H1 (cell line): ENCODE measurements at regions not wholly inside any gene's neighbourhood (a gene's known extent, or its start where the extent isn't known, plus 50 kb on each side); places are given as distances from the start of the nearest gene placed in this dataset.

Experiments used
- CTCF ChIA-PET: fragments of 300-600 bp; sonication (Branson Sonifier 250); formaldehyde crosslinking; loops from one replicate; lab custom pipeline; 2021; ENCODE audit not compliant: partially characterized antibody; lab: Charles Lee
- POLR2A ChIA-PET: fragments of 300-600 bp; sonication (Branson Sonifier 250); formaldehyde crosslinking; loops from one replicate; lab custom pipeline; 2021; ENCODE audit warnings: inconsistent platforms; ENCODE audit not compliant: partially characterized antibody; lab: Charles Lee
- DNase-seq, 2 experiments: peaks; one replicate each; pipeline versions ENCODE4 v3.0.0 to v3.0.0-alpha.2; 2010 to 2022; ENCODE audit warnings: low spot score in 2 of 2, low read depth in 1 of 2, mixed read lengths in 1 of 2
- FAIRE-seq: peaks from 2 replicates; lab custom pipeline; 2011; peaks lifted over from hg19 to GRCh38; lab: Jason Lieb, UNC
- H2AFZ ChIP-seq: 2 replicates; pipeline ENCODE4 v1.8.1; 2012; ENCODE audit warnings: low read length, inconsistent platforms
- H2AK5ac ChIP-seq: 2 replicates; pipeline ENCODE4 v1.6.1; 2013; ENCODE audit warnings: low read depth, low read length
- H2BK120ac ChIP-seq: replicated peaks from 2 replicates; pipeline ENCODE3; 2013; ENCODE audit warnings: low read depth, low read length, inconsistent platforms
- H2BK12ac ChIP-seq: 2 replicates; pipeline ENCODE4 v1.6.1; 2013; ENCODE audit warnings: low read depth, low read length
- H2BK15ac ChIP-seq: 2 replicates; pipeline ENCODE4 v1.6.1; 2013; ENCODE audit warnings: low read length
- H2BK20ac ChIP-seq: 2 replicates; pipeline ENCODE4 v1.6.1; 2013; ENCODE audit warnings: low read length
- H2BK5ac ChIP-seq: 2 replicates; pipeline ENCODE4 v1.6.1; 2013; ENCODE audit warnings: low read depth, low read length
- H3K14ac ChIP-seq: 2 replicates; pipeline ENCODE4 v1.6.1; 2013; ENCODE audit warnings: inconsistent platforms; ENCODE audit not compliant: insufficient read length
- H3K18ac ChIP-seq: 2 replicates; pipeline ENCODE4 v1.6.1; 2013; ENCODE audit warnings: low read length; ENCODE audit errors: extremely low read depth
- H3K23ac ChIP-seq: 2 replicates; pipeline ENCODE4 v1.6.1; 2013; ENCODE audit warnings: inconsistent platforms; ENCODE audit not compliant: insufficient read length
- H3K23me2 ChIP-seq: 2 replicates; pipeline ENCODE4 v1.6.1; 2013; ENCODE audit warnings: low read depth, low read length
- H3K27ac ChIP-seq: 2 replicates; pipeline ENCODE4 v1.6.1; 2011; ENCODE audit warnings: low read depth, low read length, inconsistent platforms
- H3K27me3 ChIP-seq, 4 experiments: replicated peaks in 1 of 4; 1 replicate in 1 of 4; 2 replicates in 3 of 4; pipeline versions ENCODE4 v1.6.1 to v1.8.1; 2011 to 2013; ENCODE audit warnings: low read length in 3 of 4, mild to moderate bottlenecking in 3 of 4, inconsistent platforms in 2 of 4, mixed read lengths in 2 of 4, moderate library complexity in 1 of 4; ENCODE audit not compliant: control insufficient read depth in 3 of 4, insufficient read depth in 3 of 4; ENCODE audit errors: extremely low read depth in 1 of 4
- H3K36me3 ChIP-seq, 4 experiments: 2 replicates each; pipeline versions ENCODE4 v1.6.1 to v1.8.1; 2011 to 2013; ENCODE audit warnings: mild to moderate bottlenecking in 4 of 4, low read length in 3 of 4, moderate library complexity in 2 of 4, control low read depth in 1 of 4, inconsistent platforms in 1 of 4; ENCODE audit not compliant: insufficient read depth in 4 of 4, control insufficient read depth in 2 of 4
- H3K4ac ChIP-seq: replicated peaks from 2 replicates; pipeline ENCODE3; 2013; ENCODE audit warnings: low read length, low read depth, mixed read lengths, inconsistent platforms; ENCODE audit not compliant: insufficient read length
- H3K4me1 ChIP-seq, 4 experiments: replicated peaks in 1 of 4; 1 replicate in 1 of 4; 2 replicates in 3 of 4; pipeline versions ENCODE4 v1.6.1 to v1.8.1; 2011 to 2013; ENCODE audit warnings: low read length in 3 of 4, inconsistent platforms in 2 of 4, mixed read lengths in 1 of 4; ENCODE audit not compliant: insufficient read depth in 4 of 4, control insufficient read depth in 3 of 4
- H3K4me2 ChIP-seq, 2 experiments: 2 replicates each; pipeline versions ENCODE4 v1.6.1 to v1.8.1; 2011 to 2013; ENCODE audit warnings: low read depth in 2 of 2, low read length in 2 of 2, control low read depth in 1 of 2, inconsistent platforms in 1 of 2, mild to moderate bottlenecking in 1 of 2; ENCODE audit not compliant: insufficient read depth in 1 of 2
- H3K4me3 ChIP-seq, 4 experiments: fragments of 200-600, 300-600 bp in 1 of 4; sonication (generic), shearing (Covaris generic), sonication (Bioruptor Twin) in 1 of 4; 2 replicates each; pipeline versions ENCODE4 v1.5.1 to v1.8.1; 2011 to 2016; ENCODE audit warnings: low read length in 4 of 4, low read depth in 3 of 4, control low read depth in 2 of 4, inconsistent platforms in 2 of 4, mild to moderate bottlenecking in 2 of 4, mixed read lengths in 1 of 4, moderate library complexity in 1 of 4; ENCODE audit not compliant: insufficient read depth in 2 of 4; ENCODE audit errors: extremely low read depth in 1 of 4
- H3K56ac ChIP-seq: replicated peaks from 2 replicates; pipeline ENCODE3; 2013; ENCODE audit warnings: low read depth, mild to moderate bottlenecking, mixed read lengths, low read length, inconsistent platforms; ENCODE audit not compliant: insufficient read length
- H3K79me1 ChIP-seq: 2 replicates; pipeline ENCODE4 v1.6.1; 2013; ENCODE audit warnings: low read depth, low read length, control low read depth
- H3K79me2 ChIP-seq, 2 experiments: 2 replicates each; pipeline versions ENCODE4 v1.6.1 to v1.8.1; 2012 to 2013; ENCODE audit warnings: low read length in 2 of 2, mild to moderate bottlenecking in 2 of 2, inconsistent platforms in 1 of 2; ENCODE audit not compliant: insufficient read depth in 2 of 2, control insufficient read depth in 1 of 2
- H3K9ac ChIP-seq, 4 experiments: replicated peaks in 1 of 4; 1 replicate in 1 of 4; 2 replicates in 3 of 4; pipeline versions ENCODE4 v1.6.1 to v1.8.1; 2011 to 2013; ENCODE audit warnings: low read depth in 3 of 4, low read length in 3 of 4, control low read depth in 2 of 4, mild to moderate bottlenecking in 2 of 4, moderate library complexity in 2 of 4, inconsistent platforms in 1 of 4; ENCODE audit errors: extremely low read depth in 1 of 4
- H3K9me3 ChIP-seq, 2 experiments: 2 replicates each; pipeline versions ENCODE4 v1.6.1 to v1.8.1; 2012 to 2013; ENCODE audit warnings: mild to moderate bottlenecking in 2 of 2, moderate library complexity in 2 of 2, control low read depth in 1 of 2, inconsistent platforms in 1 of 2, low read depth in 1 of 2, low read length in 1 of 2, mixed read lengths in 1 of 2; ENCODE audit not compliant: insufficient read depth in 2 of 2
- H4K20me1 ChIP-seq, 2 experiments: replicated peaks in 1 of 2; 2 replicates each; pipeline versions ENCODE3 to v1.8.1; 2011 to 2013; ENCODE audit warnings: inconsistent platforms in 2 of 2, low read length in 2 of 2, mild to moderate bottlenecking in 1 of 2; ENCODE audit not compliant: insufficient read depth in 2 of 2, control insufficient read depth in 1 of 2
- H4K5ac ChIP-seq: 2 replicates; pipeline ENCODE4 v1.6.1; 2013; ENCODE audit warnings: low read length, low read depth, mixed read lengths, inconsistent platforms; ENCODE audit not compliant: insufficient read length
- H4K8ac ChIP-seq: 2 replicates; pipeline ENCODE4 v1.8.0; 2013; ENCODE audit warnings: mild to moderate bottlenecking, moderate library complexity, low read length, inconsistent platforms; ENCODE audit not compliant: insufficient read depth; ENCODE audit errors: extremely low read depth
- H4K91ac ChIP-seq: replicated peaks from 2 replicates; pipeline ENCODE3; 2013; ENCODE audit warnings: low read length, mixed read lengths, inconsistent platforms; ENCODE audit not compliant: insufficient read length
- ASH2L ChIP-seq: fragments of 200-600, 300-600 bp; sonication (generic); IDR thresholded peaks from one replicate; pipeline ENCODE4 v1.7.1; 2017; ENCODE audit warnings: low read length
- BRCA1 ChIP-seq: IDR thresholded peaks from 2 replicates; pipeline ENCODE4 v1.6.1; 2012; ENCODE audit warnings: low read depth, low read length, improper control_type of control experiment
- CBX8 ChIP-seq: fragments of 300-800, 300-1000 bp; sonication (generic); IDR thresholded peaks from 2 replicates; pipeline ENCODE4 v1.7.1; 2016; ENCODE audit warnings: low read depth, low read length, borderline replicate concordance
- CHD2 ChIP-seq: IDR thresholded peaks from 2 replicates; pipeline ENCODE4 v1.6.1; 2012; ENCODE audit warnings: low read length, improper control_type of control experiment
- GABPA ChIP-seq: IDR thresholded peaks from 2 replicates; pipeline ENCODE4 v1.6.1; 2011; ENCODE audit warnings: mild to moderate bottlenecking, low read length, moderate library complexity, borderline replicate concordance; ENCODE audit not compliant: insufficient read depth
- HDAC6 ChIP-seq: IDR thresholded peaks from one replicate; pipeline ENCODE4 v1.7.1; 2012; ENCODE audit warnings: low read depth, mild to moderate bottlenecking, inconsistent platforms, low read length, moderate library complexity
- POLR2A ChIP-seq, 2 experiments: IDR thresholded peaks; 1 replicate in 1 of 2; 2 replicates in 1 of 2; pipeline ENCODE4 v1.6.1; 2011; ENCODE audit warnings: low read depth in 2 of 2, low read length in 2 of 2, mild to moderate bottlenecking in 2 of 2; ENCODE audit errors: control extremely low read depth in 1 of 2
- POU5F1 ChIP-seq: IDR thresholded peaks from 2 replicates; pipeline ENCODE4 v1.6.1; 2011; ENCODE audit warnings: low read depth, mild to moderate bottlenecking, low read length, moderate library complexity
- RFX5 ChIP-seq: IDR thresholded peaks from 2 replicates; pipeline ENCODE4 v1.6.1; 2011; ENCODE audit warnings: low read depth, low read length, improper control_type of control experiment, borderline replicate concordance
- RNF2 ChIP-seq: fragments of 200-900, 300-1000 bp; sonication (generic); IDR thresholded peaks from 2 replicates; pipeline ENCODE4 v1.7.1; 2016; ENCODE audit warnings: borderline replicate concordance, low read depth, mild to moderate bottlenecking, antibody characterized with exemption, low read length; ENCODE audit not compliant: poor library complexity, severe bottlenecking; ENCODE audit errors: missing control alignments
- SIRT6 ChIP-seq: IDR thresholded peaks from one replicate; pipeline ENCODE4 v1.7.1; 2012; ENCODE audit warnings: low read length, inconsistent platforms
- TEAD4 ChIP-seq: IDR thresholded peaks from 2 replicates; pipeline ENCODE4 v1.6.1; 2012; ENCODE audit warnings: low read depth, low read length, inconsistent platforms, mixed read lengths
- WGBS, 2 experiments: shearing (Covaris generic) in 1 of 2; methylation state at CpG; one replicate each; pipeline versions ENCODE4 v1.1.6 to v1.1.7; 2013 to 2015; ENCODE audit warnings: low lambda C conversion rate in 2 of 2, mixed read lengths in 2 of 2, inconsistent platforms in 1 of 2, low coverage in 1 of 2, missing lambda C conversion rate in 1 of 2; ENCODE audit not compliant: insufficient replicate concordance in 2 of 2, insufficient coverage in 1 of 2, insufficient read length in 1 of 2; ENCODE audit errors: extremely low coverage in 1 of 2, missing lambda C conversion rate in 1 of 2; 5-methylcytosine and 5-hydroxymethylcytosine counted together

DNA sequence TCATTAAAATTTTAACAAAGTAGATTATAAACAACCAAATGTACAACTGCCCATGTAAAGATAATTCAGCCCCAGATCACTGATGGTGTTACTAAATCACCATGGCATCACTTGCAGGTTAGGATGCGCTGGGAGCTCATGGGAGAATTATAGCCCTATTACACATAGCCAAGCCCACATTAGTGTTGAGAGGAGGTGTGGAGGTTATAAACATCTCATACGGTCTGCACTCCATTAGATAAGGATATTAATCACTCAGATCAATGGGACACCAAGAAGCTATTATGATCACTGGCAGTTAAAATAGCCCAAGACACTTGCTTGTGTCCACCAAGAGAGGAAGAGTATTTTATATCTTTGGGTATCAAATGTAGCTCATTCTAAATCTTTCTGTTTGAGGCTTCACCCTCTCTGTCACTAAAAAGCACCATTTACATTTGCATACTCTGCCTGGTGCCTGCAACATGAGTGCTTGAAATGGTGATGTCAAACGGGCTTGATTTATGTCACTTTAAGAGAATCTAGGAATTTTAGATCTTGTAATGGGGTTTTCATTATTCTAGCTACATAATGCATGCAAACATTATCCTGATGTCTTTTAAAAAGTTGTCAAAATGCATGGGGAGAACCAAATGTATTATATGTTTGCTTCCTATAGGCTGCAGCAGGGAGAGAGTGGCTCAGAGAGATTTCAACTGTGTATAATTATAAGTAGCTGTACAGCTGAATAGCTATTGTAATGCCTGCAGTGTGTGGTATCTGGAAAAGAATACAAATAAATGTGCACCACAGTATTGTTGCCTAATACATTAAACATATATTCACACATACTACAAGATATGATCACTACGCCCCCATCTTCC is 654.1 kb upstream of the MARCKS start:
- no peaks in the 10 kb centered on the region for H3K79me2 ChIP-seq
- no peak overlapping the region for H2AFZ ChIP-seq
- no peak overlapping the region for H2BK120ac ChIP-seq
- no peaks in the 10 kb centered on the region for H3K9me3 ChIP-seq
- no peak for DNase-seq
- no peak overlapping the region for H2BK20ac ChIP-seq
- ChIA-PET CTCF (interaction anchor here (0.8 to 1.6 kb wide), 2 partner anchors 13 to 286 kb away, joined by 3 read pairs; no protein-coding TSS in a partner anchor), POLR2A (interaction anchor here (0.6 kb wide), 1 partner anchor 187 kb away, joined by 3 read pairs; no protein-coding TSS in a partner anchor)
- no peak overlapping the region for H4K8ac ChIP-seq
- no peak overlapping the region for H4K5ac ChIP-seq
- no peak overlapping the region for H2BK12ac ChIP-seq
- no peak overlapping the region for H3K9ac ChIP-seq
- 91% methylated on average over 4 of the region's 4 CpGs; no CpG with 5 or more reads in 1 of the 2 experiments for whole genome bisulfite sequencing, 2 experiments
- no peaks in the 10 kb centered on the region for H4K20me1 ChIP-seq
- no peak overlapping the region for H2AK5ac ChIP-seq
- no peak overlapping the region for H3K4me3 ChIP-seq
- H3K4ac ChIP-seq: no peak overlapping the region
- H3K27ac ChIP-seq: no peak overlapping the region
- no peaks in the 10 kb centered on the region for H3K23me2 ChIP-seq
- H2BK5ac ChIP-seq: no peak overlapping the region
- no peaks in the 10 kb centered on the region for H3K36me3 ChIP-seq
- H2BK15ac ChIP-seq: no peak overlapping the region
- no peak overlapping the region for H3K18ac ChIP-seq
- H3K4me2 ChIP-seq: no peak overlapping the region
- FAIRE-seq: no peak
- no peaks in the 10 kb centered on the region for H3K79me1 ChIP-seq
- H3K23ac ChIP-seq: no peak overlapping the region
- no peaks in the 10 kb centered on the region for H3K27me3 ChIP-seq
- H3K56ac ChIP-seq: no peak overlapping the region
- no peak overlapping the region for H3K14ac ChIP-seq
- no peak overlapping the region for H4K91ac ChIP-seq
- H3K4me1 ChIP-seq: no peaks in the 10 kb centered on the region
- TF ChIP-seq RFX5 (no peak), CBX8 (no peak), ASH2L (no peak), RNF2 (no peak), CHD2 (no peak), TEAD4 (no peak), SIRT6 (no peak), BRCA1 (no peak), HDAC6 (no peak), GABPA (no peak), POU5F1 (no peak), POLR2A (IDR thresholded peaks at IDR 0.05; ENCODE audit: control extremely low read depth in 1 of 2, low read depth in 2 of 2, low read length in 2 of 2) (no peak)
